Urinary bladder (tissue), 3 donors: ENCODE measurements at regions not wholly inside any gene's neighbourhood (a gene's known extent, or its start where the extent isn't known, plus 50 kb on each side); places are given as distances from the start of the nearest gene placed in this dataset.

Experiments used
- DNase-seq: peaks from one replicate; pipeline ENCODE4 v3.0.0-alpha.2; 2015; ENCODE audit errors: extremely low spot score
- H3K27ac ChIP-seq: one replicate; pipeline ENCODE4 v1.5.1; 2013; ENCODE audit warnings: low read depth, mild to moderate bottlenecking, moderate library complexity
- H3K36me3 ChIP-seq: one replicate; pipeline ENCODE4 v1.6.1; 2013; ENCODE audit warnings: mild to moderate bottlenecking, moderate library complexity; ENCODE audit not compliant: insufficient read depth
- H3K4me1 ChIP-seq: one replicate; pipeline ENCODE4 v1.6.1; 2013; ENCODE audit warnings: mild to moderate bottlenecking, moderate library complexity; ENCODE audit not compliant: insufficient read depth
- H3K4me3 ChIP-seq: one replicate; pipeline ENCODE4 v1.5.1; 2013; ENCODE audit warnings: low read depth, low read length
- WGBS: extraction: QIAGEN DNeasy Blood & Tissue Kit; methylation state at CpG from one replicate; pipeline ENCODE4 v1.1.7; 2013; 5-methylcytosine and 5-hydroxymethylcytosine counted together
- donor health status: healthy with polysubstance abuse.
- donor health status: healthy.

GRCh38 chr2:12605936-12606335 is 110.8 kb upstream of the TRIB2 start:
- H3K36me3 ChIP-seq: no peaks in the 10 kb centered on the region
- 86% methylated on average over 2 of the region's 2 CpGs for WGBS

GRCh38 chr2:12606472-12607000 is 110.2 kb upstream of the TRIB2 start:
- Histone ChIP-seq H3K4me1 (no peaks in the 10 kb centered on the region), H3K4me3 (no peak overlapping the region), H3K36me3 (no peaks in the 10 kb centered on the region), H3K27ac (no peak overlapping the region)
- WGBS: 25% methylated on average over 5 of the region's 5 CpGs
- DNase-seq: no peak

More at GRCh38 chr2:12605936-12606335, 110.8 kb upstream of the TRIB2 start:
- no peaks in the 10 kb centered on the region for H3K4me1 ChIP-seq
- DNase-seq: no peak
- no peak overlapping the region for H3K4me3 ChIP-seq
- no peak overlapping the region for H3K27ac ChIP-seq

GRCh38 chr2:12607971-12608370 is 108.8 kb upstream of the TRIB2 start:
- Histone ChIP-seq H3K36me3 (no peaks in the 10 kb centered on the region), H3K27ac (no peak overlapping the region), H3K4me1 (no peaks in the 10 kb centered on the region), H3K4me3 (no peak overlapping the region)
- no peak for DNase-seq
- 96% methylated on average over 3 of the region's 3 CpGs for WGBS

GRCh38 chr2:12610314-12610713 is 106.4 kb upstream of the TRIB2 start:
- no peak overlapping the region for H3K27ac ChIP-seq
- no peak for DNase-seq

GRCh38 chr2:12612168-12612567 is 104.6 kb upstream of the TRIB2 start:
- DNase-seq: no peak
- no peaks in the 10 kb centered on the region for H3K36me3 ChIP-seq
- 87% methylated on average over 2 of the region's 2 CpGs for WGBS
- no peaks in the 10 kb centered on the region for H3K4me1 ChIP-seq
- H3K27ac ChIP-seq: no peak overlapping the region
- H3K4me3 ChIP-seq: no peak overlapping the region

More at GRCh38 chr2:12610314-12610713, 106.4 kb upstream of the TRIB2 start:
- Histone ChIP-seq H3K4me3 (no peak overlapping the region), H3K36me3 (no peaks in the 10 kb centered on the region), H3K4me1 (no peaks in the 10 kb centered on the region)

GRCh38 chr2:12612671-12613070 is 104.1 kb upstream of the TRIB2 start:
- Histone ChIP-seq H3K36me3 (no peaks in the 10 kb centered on the region), H3K4me3 (no peak overlapping the region), H3K27ac (no peak overlapping the region), H3K4me1 (no peaks in the 10 kb centered on the region)
- 75% methylated on average over 2 of the region's 2 CpGs for whole genome bisulfite sequencing
- no peak for DNase-seq

- H3K4me1 ChIP-seq: no peaks in the 10 kb centered on the region
- no peaks in the 10 kb centered on the region for H3K36me3 ChIP-seq
- WGBS: 72% methylated on average over 7 of the region's 7 CpGs
- no peak overlapping the region for H3K4me3 ChIP-seq
- no peak overlapping the region for H3K27ac ChIP-seq
- DNase-seq: no peak
Measured at GRCh38 chr2:12613137-12613835, 103.5 kb upstream of the TRIB2 start.

GRCh38 chr2:12615509-12615908 is 101.2 kb upstream of the TRIB2 start:
- Histone ChIP-seq H3K4me3 (no peak overlapping the region), H3K36me3 (no peaks in the 10 kb centered on the region), H3K4me1 (no peaks in the 10 kb centered on the region), H3K27ac (no peak overlapping the region)
- 87% methylated on average over 2 of the region's 2 CpGs for WGBS
- DNase-seq: no peak

GRCh38 chr2:12616456-12617156 is 100.1 kb upstream of the TRIB2 start:
- no peak for DNase-seq
- H3K27ac ChIP-seq: no peak overlapping the region
- no peaks in the 10 kb centered on the region for H3K36me3 ChIP-seq
- WGBS: 90% methylated on average over 2 of the region's 2 CpGs
- H3K4me1 ChIP-seq: no peaks in the 10 kb centered on the region
- H3K4me3 ChIP-seq: no peak overlapping the region

- no peak for DNase-seq
- no peaks in the 10 kb centered on the region for H3K36me3 ChIP-seq
- H3K4me3 ChIP-seq: no peak overlapping the region
- H3K4me1 ChIP-seq: no peaks in the 10 kb centered on the region
- 97% methylated on average over 3 of the region's 3 CpGs for WGBS
- no peak overlapping the region for H3K27ac ChIP-seq
Measured at GRCh38 chr2:12617366-12617765, 99.4 kb upstream of the TRIB2 start.

- H3K4me3 ChIP-seq: no peak overlapping the region
- 88% methylated on average over 2 of the region's 2 CpGs for WGBS
- no peak for DNase-seq
Measured at GRCh38 chr2:12617853-12618252, 98.9 kb upstream of the TRIB2 start.

GRCh38 chr2:12618576-12618975 is 98.2 kb upstream of the TRIB2 start:
- no peak for DNase-seq

More at GRCh38 chr2:12617853-12618252, 98.9 kb upstream of the TRIB2 start:
- Histone ChIP-seq H3K27ac (no peak overlapping the region), H3K4me1 (no peaks in the 10 kb centered on the region), H3K36me3 (no peaks in the 10 kb centered on the region)

GRCh38 chr2:12619975-12620374 is 96.8 kb upstream of the TRIB2 start:
- Histone ChIP-seq H3K36me3 (no peaks in the 10 kb centered on the region), H3K4me1 (no peaks in the 10 kb centered on the region), H3K27ac (no peak overlapping the region), H3K4me3 (no peak overlapping the region)
- DNase-seq: no peak
- 79% methylated on average over 3 of the region's 3 CpGs for WGBS

More at GRCh38 chr2:12618576-12618975, 98.2 kb upstream of the TRIB2 start:
- Histone ChIP-seq H3K4me1 (no peaks in the 10 kb centered on the region), H3K4me3 (no peak overlapping the region), H3K27ac (no peak overlapping the region), H3K36me3 (no peaks in the 10 kb centered on the region)

- Histone ChIP-seq H3K27ac (no peak overlapping the region), H3K4me1 (no peaks in the 10 kb centered on the region), H3K36me3 (no peaks in the 10 kb centered on the region), H3K4me3 (no peak overlapping the region)
- WGBS: 98% methylated on average over 2 of the region's 2 CpGs
- no peak for DNase-seq
Measured at GRCh38 chr2:12620759-12621158, 96.0 kb upstream of the TRIB2 start.
